Neural progenitor cell (in vitro differentiated cells): ENCODE measurements at regions not wholly inside any gene's neighbourhood (a gene's known extent, or its start where the extent isn't known, plus 50 kb on each side); places are given as distances from the start of the nearest gene placed in this dataset.

Experiments
- DNase-seq: peaks from one replicate; pipeline ENCODE4 v3.0.0-alpha.2; 2016; ENCODE audit warnings: low spot score
- H2AFZ ChIP-seq: fragments of 200-600 bp; sonication (generic); replicated peaks from 2 replicates; pipeline ENCODE4 v1.6.1; 2016; ENCODE audit warnings: antibody characterized with exemption
- H3F3A ChIP-seq: fragments of 200-600 bp; sonication (generic); 2 replicates; pipeline ENCODE4 v1.6.1; 2016; ENCODE audit warnings: antibody characterized with exemption, low read depth
- H3K27ac ChIP-seq: fragments of 200-600 bp; sonication (generic); 2 replicates; pipeline ENCODE4 v1.5.1; 2016; ENCODE audit warnings: mild to moderate bottlenecking
- H3K27me3 ChIP-seq: fragments of 200-600 bp; sonication (generic); 2 replicates; pipeline ENCODE4 v1.6.1; 2016; ENCODE audit warnings: mild to moderate bottlenecking, moderate library complexity
- H3K36me3 ChIP-seq: fragments of 200-600 bp; sonication (generic); 2 replicates; pipeline ENCODE4 v1.5.1; 2016
- H3K4me1 ChIP-seq: fragments of 200-600 bp; sonication (generic); 2 replicates; pipeline ENCODE4 v1.6.1; 2016; ENCODE audit warnings: mixed run types
- H3K4me2 ChIP-seq: fragments of 200-600 bp; sonication (generic); 2 replicates; pipeline ENCODE4 v1.6.1; 2016
- H3K4me3 ChIP-seq: fragments of 200-600 bp; sonication (generic); 2 replicates; pipeline ENCODE4 v1.5.1; 2016
- H3K79me2 ChIP-seq: fragments of 200-600 bp; sonication (generic); 2 replicates; pipeline ENCODE4 v1.6.1; 2016; ENCODE audit warnings: low read depth
- H3K9ac ChIP-seq: fragments of 200-600 bp; sonication (generic); 2 replicates; pipeline ENCODE4 v1.6.1; 2016
- H3K9me3 ChIP-seq: fragments of 200-600 bp; sonication (generic); 2 replicates; pipeline ENCODE4 v1.5.1; 2016; ENCODE audit warnings: low read depth
- H4K20me1 ChIP-seq: fragments of 200-600 bp; sonication (generic); 2 replicates; pipeline ENCODE4 v1.6.1; 2016; ENCODE audit warnings: low read depth
- H3K27ac Mint-ChIP-seq: 3 replicates; pipeline ENCODE4 v1.8.0; 2021; ENCODE audit warnings: mixed read lengths
- H3K27me3 Mint-ChIP-seq: 2 replicates; pipeline ENCODE4 v1.8.0; 2022; ENCODE audit warnings: low read depth, mild to moderate bottlenecking, inconsistent platforms, moderate library complexity, mixed read lengths; ENCODE audit not compliant: insufficient read depth
- H3K36me3 Mint-ChIP-seq: 3 replicates; pipeline ENCODE4 v1.8.0; 2021; ENCODE audit warnings: mixed read lengths
- H3K4me1 Mint-ChIP-seq: 3 replicates; pipeline ENCODE4 v1.8.0; 2021; ENCODE audit warnings: mixed read lengths
- H3K4me3 Mint-ChIP-seq: 3 replicates; pipeline ENCODE4 v1.8.0; 2021; ENCODE audit warnings: mild to moderate bottlenecking, moderate library complexity, mixed read lengths
- H3K9me3 Mint-ChIP-seq: 3 replicates; pipeline ENCODE4 v1.8.0; 2020; ENCODE audit warnings: mixed read lengths
- CTCF ChIP-seq: fragments of 200-600 bp; sonication (generic); IDR thresholded peaks from 2 replicates; pipeline ENCODE4 v1.5.1; 2017; ENCODE audit warnings: antibody characterized with exemption, mild to moderate bottlenecking
- EZH2 ChIP-seq: fragments of 200-600 bp; sonication (generic); IDR thresholded peaks from 2 replicates; pipeline ENCODE4 v1.6.1; 2017; ENCODE audit warnings: antibody characterized with exemption, mild to moderate bottlenecking, moderate library complexity
- EZH2phosphoT487 ChIP-seq: fragments of 200-600 bp; sonication (generic); IDR thresholded peaks from 2 replicates; pipeline ENCODE4 v1.6.1; 2017; ENCODE audit warnings: antibody characterized with exemption

GRCh38 chr5:107257885-107258520, 412.7 kb downstream of the EFNA5 start:
- no peak overlapping the region for H3K9ac ChIP-seq
- H2AFZ ChIP-seq: no peak overlapping the region
- no peak overlapping the region for H3K4me3 ChIP-seq
- H3K27me3 Mint-ChIP-seq: no peaks in the 10 kb centered on the region
- no peaks in the 10 kb centered on the region for H4K20me1 ChIP-seq
- H3K79me2 ChIP-seq: no peaks in the 10 kb centered on the region
- no peak overlapping the region for H3K4me2 ChIP-seq
- no peaks in the 10 kb centered on the region for H3K36me3 ChIP-seq
- H3K27ac Mint-ChIP-seq: no peak overlapping the region
- no peak for DNase-seq
- H3K4me3 Mint-ChIP-seq: no peak overlapping the region
- no peaks in the 10 kb centered on the region for H3K36me3 Mint-ChIP-seq
- no peaks in the 10 kb centered on the region for H3K27me3 ChIP-seq
- no peaks in the 10 kb centered on the region for H3F3A ChIP-seq
- no peak overlapping the region for H3K27ac ChIP-seq
- H3K4me1 ChIP-seq: no peaks in the 10 kb centered on the region
- no peaks in the 10 kb centered on the region for H3K9me3 ChIP-seq
- H3K4me1 Mint-ChIP-seq: no peaks in the 10 kb centered on the region
- H3K9me3 Mint-ChIP-seq: peaks cover 9% of the 10 kb centered on the region
- no peak for TF ChIP-seq EZH2
- TF ChIP-seq EZH2phosphoT487: no peak
- no peak for TF ChIP-seq CTCF

GRCh38 chr5:107254902-107255234, 415.9 kb downstream of the EFNA5 start:
- TF ChIP-seq CTCF (no peak), EZH2 (no peak), EZH2phosphoT487 (no peak)

GRCh38 chr5:107254214-107254901, 416.4 kb downstream of the EFNA5 start:
- no peak overlapping the region for H3K9ac ChIP-seq
- H3K4me1 ChIP-seq: no peaks in the 10 kb centered on the region
- no peak overlapping the region for H2AFZ ChIP-seq
- DNase-seq: no peak
- no peak overlapping the region for H3K27ac ChIP-seq
- Mint-ChIP-seq H3K36me3 (no peaks in the 10 kb centered on the region), H3K4me1 (no peaks in the 10 kb centered on the region), H3K27ac (no peak overlapping the region), H3K4me3 (no peak overlapping the region), H3K27me3 (no peaks in the 10 kb centered on the region), H3K9me3 (peaks cover under 1% of the 10 kb centered on the region)
- H3K9me3 ChIP-seq: no peaks in the 10 kb centered on the region
- H4K20me1 ChIP-seq: no peaks in the 10 kb centered on the region
- H3K4me3 ChIP-seq: no peak overlapping the region
- H3K36me3 ChIP-seq: no peaks in the 10 kb centered on the region
- TF ChIP-seq EZH2: no peak
- TF ChIP-seq CTCF: no peak
- TF ChIP-seq EZH2phosphoT487: no peak
- H3K27me3 ChIP-seq: no peaks in the 10 kb centered on the region
- no peaks in the 10 kb centered on the region for H3F3A ChIP-seq
- H3K79me2 ChIP-seq: no peaks in the 10 kb centered on the region
- H3K4me2 ChIP-seq: no peak overlapping the region

More at GRCh38 chr5:107254902-107255234, 415.9 kb downstream of the EFNA5 start:
- no peak overlapping the region for H3K4me3 Mint-ChIP-seq
- Histone ChIP-seq H3K9me3 (no peaks in the 10 kb centered on the region), H3K4me1 (no peaks in the 10 kb centered on the region), H4K20me1 (no peaks in the 10 kb centered on the region), H3K27ac (no peak overlapping the region), H3K4me2 (no peak overlapping the region), H3K79me2 (no peaks in the 10 kb centered on the region), H3F3A (no peaks in the 10 kb centered on the region), H2AFZ (no peak overlapping the region), H3K9ac (no peak overlapping the region), H3K4me3 (no peak overlapping the region), H3K27me3 (no peaks in the 10 kb centered on the region), H3K36me3 (no peaks in the 10 kb centered on the region)
- no peaks in the 10 kb centered on the region for H3K27me3 Mint-ChIP-seq
- peaks cover 4% of the 10 kb centered on the region for H3K9me3 Mint-ChIP-seq
- peak overlapping the region; percentile 24 for H3K27ac Mint-ChIP-seq
- H3K36me3 Mint-ChIP-seq: no peaks in the 10 kb centered on the region
- H3K4me1 Mint-ChIP-seq: no peaks in the 10 kb centered on the region
- no peak for DNase-seq
